C4-2B (cell line): ENCODE measurements at regions not wholly inside any gene's neighbourhood (a gene's known extent, or its start where the extent isn't known, plus 50 kb on each side); places are given as distances from the start of the nearest gene placed in this dataset.

ENCODE experiments used
- CTCF ChIP-seq: fragments of 450-650 bp; conservative IDR thresholded peaks from 2 replicates; pipeline ENCODE4 v1.5.1; 2017; ENCODE audit warnings: mild to moderate bottlenecking
- ZFX ChIP-seq: fragments of 450-650 bp; IDR thresholded peaks from 2 replicates; pipeline ENCODE4 v1.6.1; 2017

GRCh38 chr1:192439373-192440025 lies 122.7 kb downstream of the RGS21 start:
- TF ChIP-seq CTCF (no peak), ZFX (no peak)
